HG02798 (cell line): ENCODE measurements at regions not wholly inside any gene's neighbourhood (a gene's known extent, or its start where the extent isn't known, plus 50 kb on each side); places are given as distances from the start of the nearest gene placed in this dataset.

Experiments used
- ATAC-seq: cut with Tn5 transposase; IDR thresholded peaks from one replicate; pipeline ENCODE4 v1.9.1; 2021; ENCODE audit warnings: mild to moderate bottlenecking; ENCODE audit not compliant: unreplicated experiment, poor library complexity

- ATAC-seq: no peak
These were observed 316.9 kb downstream of the QKI start for GRCh38 chr6:163731215-163732013.

- ATAC-seq: no peak
These were observed 316.0 kb downstream of the QKI start for GRCh38 chr6:163730246-163731210.

- no peak for ATAC-seq
These were observed 314.8 kb downstream of the QKI start for GRCh38 chr6:163729127-163729872.

- ATAC-seq: no peak
These were observed 314.1 kb downstream of the QKI start for GRCh38 chr6:163728442-163729126.

GRCh38 chr6:163726037-163726695, 311.6 kb downstream of the QKI start:
- no peak for ATAC-seq

- ATAC-seq: no peak
These were observed 310.8 kb downstream of the QKI start for GRCh38 chr6:163725008-163725941.

GRCh38 chr6:163724196-163724595, 309.7 kb downstream of the QKI start:
- ATAC-seq: no peak

GRCh38 chr6:163723759-163724158, 309.2 kb downstream of the QKI start:
- no peak for ATAC-seq

GRCh38 chr6:163721922-163722692, 307.6 kb downstream of the QKI start:
- ATAC-seq: no peak

GRCh38 chr6:163721435-163721834, 306.9 kb downstream of the QKI start:
- ATAC-seq: no peak

- ATAC-seq: no peak
These were observed 306.1 kb downstream of the QKI start for GRCh38 chr6:163720460-163721235.

GRCh38 chr6:163720005-163720404, 305.5 kb downstream of the QKI start:
- ATAC-seq: no peak

- no peak for ATAC-seq
These were observed 304.7 kb downstream of the QKI start for GRCh38 chr6:163719028-163719742.

- no peak for ATAC-seq
These were observed 304.0 kb downstream of the QKI start for GRCh38 chr6:163718537-163718936.

GRCh38 chr6:163717106-163717764, 302.7 kb downstream of the QKI start:
- no peak for ATAC-seq

- ATAC-seq: peak; percentile 37
These were observed 302.2 kb downstream of the QKI start for GRCh38 chr6:163716690-163717089.
